ENCODE measurements at regions not wholly inside any gene's neighbourhood (a gene's known extent, or its start where the extent isn't known, plus 50 kb on each side); places are given as distances from the start of the nearest gene placed in this dataset.

DNA sequence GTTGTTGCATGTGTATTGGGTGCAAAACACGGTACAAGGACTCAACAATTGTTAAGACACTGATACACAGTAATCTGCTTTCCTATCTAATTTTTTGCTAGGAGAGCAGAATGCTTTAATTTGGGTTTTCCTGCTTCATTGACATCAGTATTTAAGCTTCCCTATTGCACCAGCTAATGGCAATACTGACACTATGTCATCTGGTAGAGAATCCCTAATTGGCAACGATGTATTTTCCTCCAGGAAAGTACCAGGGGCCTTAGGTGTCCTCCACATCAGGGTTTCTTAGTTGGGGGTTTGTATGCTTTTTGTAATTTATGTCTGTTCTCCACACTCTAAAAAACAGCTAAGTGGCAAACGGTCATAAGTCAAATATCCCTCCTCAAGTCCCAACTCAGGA, 76.5 kb upstream of the FRY start:
- no peaks in the 10 kb centered on the region for H3K27me3 ChIP-seq (ENCODE audit: control insufficient read depth, insufficient read depth, low read length)
- H3K36me3 ChIP-seq (ENCODE audit: control insufficient read depth, insufficient read depth, low read length): no peaks in the 10 kb centered on the region
- H3K4me3 ChIP-seq (ENCODE audit: low read depth, low read length): no peak overlapping the region
- no peak overlapping the region for H3K27ac ChIP-seq
- no peaks in the 10 kb centered on the region for H3K79me2 ChIP-seq
- H3K9ac ChIP-seq: no peak overlapping the region
- TF ChIP-seq, protein P1, sequence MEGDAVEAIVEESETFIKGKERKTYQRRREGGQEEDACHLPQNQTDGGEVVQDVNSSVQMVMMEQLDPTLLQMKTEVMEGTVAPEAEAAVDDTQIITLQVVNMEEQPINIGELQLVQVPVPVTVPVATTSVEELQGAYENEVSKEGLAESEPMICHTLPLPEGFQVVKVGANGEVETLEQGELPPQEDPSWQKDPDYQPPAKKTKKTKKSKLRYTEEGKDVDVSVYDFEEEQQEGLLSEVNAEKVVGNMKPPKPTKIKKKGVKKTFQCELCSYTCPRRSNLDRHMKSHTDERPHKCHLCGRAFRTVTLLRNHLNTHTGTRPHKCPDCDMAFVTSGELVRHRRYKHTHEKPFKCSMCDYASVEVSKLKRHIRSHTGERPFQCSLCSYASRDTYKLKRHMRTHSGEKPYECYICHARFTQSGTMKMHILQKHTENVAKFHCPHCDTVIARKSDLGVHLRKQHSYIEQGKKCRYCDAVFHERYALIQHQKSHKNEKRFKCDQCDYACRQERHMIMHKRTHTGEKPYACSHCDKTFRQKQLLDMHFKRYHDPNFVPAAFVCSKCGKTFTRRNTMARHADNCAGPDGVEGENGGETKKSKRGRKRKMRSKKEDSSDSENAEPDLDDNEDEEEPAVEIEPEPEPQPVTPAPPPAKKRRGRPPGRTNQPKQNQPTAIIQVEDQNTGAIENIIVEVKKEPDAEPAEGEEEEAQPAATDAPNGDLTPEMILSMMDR (IDR thresholded peaks at IDR 0.05): no peak
- no peaks in the 10 kb centered on the region for H3K9me3 ChIP-seq (ENCODE audit: control insufficient read depth, low read length)
- no peak overlapping the region for H3K4me2 ChIP-seq (ENCODE audit: low read length)
- no peaks in the 10 kb centered on the region for H3K4me1 ChIP-seq
- no peak overlapping the region for H2AFZ ChIP-seq

DNA sequence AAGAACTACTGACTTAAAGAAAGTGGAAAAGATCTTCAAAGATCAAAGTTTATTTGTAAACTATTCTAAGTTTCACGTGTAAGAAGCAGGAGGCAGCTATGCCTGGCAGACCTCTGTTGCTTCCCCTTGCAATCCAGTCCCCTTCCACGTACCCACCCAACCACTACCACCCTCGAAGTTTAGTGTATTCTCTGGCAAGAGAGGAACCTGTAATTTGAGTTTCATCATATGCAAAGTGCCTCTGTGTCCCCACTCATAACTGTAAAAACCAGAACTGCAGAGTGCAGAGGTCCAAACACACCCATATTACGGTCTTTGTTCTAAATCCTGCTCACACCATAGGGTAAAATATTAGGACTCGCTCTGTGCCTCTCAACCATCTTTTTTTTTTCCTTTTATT, 75.8 kb upstream of the FRY start:
- H2AFZ ChIP-seq: no peak overlapping the region
- H3K27me3 ChIP-seq (ENCODE audit: control insufficient read depth, insufficient read depth, low read length): no peaks in the 10 kb centered on the region
- H3K4me2 ChIP-seq (ENCODE audit: low read length): no peak overlapping the region
- no peaks in the 10 kb centered on the region for H3K36me3 ChIP-seq (ENCODE audit: control insufficient read depth, insufficient read depth, low read length)
- H3K9me3 ChIP-seq (ENCODE audit: control insufficient read depth, low read length): no peaks in the 10 kb centered on the region
- no peaks in the 10 kb centered on the region for H3K4me1 ChIP-seq
- H3K27ac ChIP-seq: no peak overlapping the region
- TF ChIP-seq, protein P1 (IDR thresholded peaks at IDR 0.05): no peak
- H3K4me3 ChIP-seq (ENCODE audit: low read depth, low read length): no peak overlapping the region
- no peaks in the 10 kb centered on the region for H3K79me2 ChIP-seq
- H3K9ac ChIP-seq: no peak overlapping the region

DNA sequence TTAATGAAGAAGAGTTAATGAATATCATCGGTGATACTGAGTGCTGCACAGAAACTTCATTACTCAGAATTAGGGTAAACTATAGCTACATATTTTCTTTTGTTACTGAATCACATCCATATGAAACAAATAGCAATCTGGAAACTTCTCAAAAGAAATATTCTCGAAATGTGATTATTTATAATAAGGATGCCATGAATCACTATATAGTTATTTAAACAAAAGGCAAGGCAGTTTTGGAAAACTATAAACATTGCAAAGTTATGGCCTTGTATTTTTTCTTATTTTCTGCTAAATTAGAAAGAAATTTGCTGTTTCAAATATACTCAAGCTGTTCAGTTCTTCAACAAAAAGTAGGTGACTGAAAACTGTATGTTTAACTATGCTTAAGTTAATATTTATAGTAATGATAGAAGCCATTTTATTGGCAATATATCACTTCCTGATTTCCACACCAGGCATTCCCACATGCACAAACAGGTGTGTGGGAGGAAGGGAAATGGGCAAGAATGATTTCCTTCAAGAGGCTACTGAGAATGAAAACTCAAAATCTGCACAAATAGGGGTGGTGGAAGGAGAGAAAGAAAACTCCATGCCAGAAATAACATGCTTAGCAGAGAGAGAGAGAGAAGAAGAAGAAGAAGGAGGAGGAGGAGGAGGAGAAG, 74.5 kb upstream of the FRY start:
- Histone ChIP-seq H3K4me3 (ENCODE audit: low read depth, low read length) (no peak overlapping the region), H3K4me1 (no peaks in the 10 kb centered on the region), H3K36me3 (ENCODE audit: control insufficient read depth, insufficient read depth, low read length) (no peaks in the 10 kb centered on the region), H3K79me2 (no peaks in the 10 kb centered on the region), H3K9ac (no peak overlapping the region), H3K4me2 (ENCODE audit: low read length) (no peak overlapping the region), H2AFZ (no peak overlapping the region), H3K27me3 (ENCODE audit: control insufficient read depth, insufficient read depth, low read length) (no peaks in the 10 kb centered on the region), H3K9me3 (ENCODE audit: control insufficient read depth, low read length) (no peaks in the 10 kb centered on the region), H3K27ac (no peak overlapping the region)
- TF ChIP-seq, protein P1 (IDR thresholded peaks at IDR 0.05): no peak

DNA sequence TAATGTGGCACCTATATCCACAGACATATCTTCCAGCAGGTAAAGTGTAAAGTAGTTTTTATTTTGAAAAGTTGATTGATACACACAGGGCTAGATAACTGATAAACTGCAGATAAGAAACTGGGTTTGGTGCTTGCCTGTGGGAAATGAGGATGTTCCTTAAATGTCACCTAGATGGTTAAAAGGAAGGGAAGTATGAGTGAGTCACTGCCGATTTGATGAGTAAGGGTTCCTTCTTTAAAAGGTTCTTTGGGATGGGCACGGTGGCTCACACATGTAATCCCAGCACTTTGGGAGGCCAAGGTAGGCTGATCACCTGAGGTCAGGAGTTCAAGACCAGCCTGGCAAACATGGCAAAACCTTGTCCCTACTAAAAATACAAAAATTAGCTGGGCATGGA, 73.8 kb upstream of the FRY start:
- no peak overlapping the region for H3K4me3 ChIP-seq (ENCODE audit: low read depth, low read length)
- no peaks in the 10 kb centered on the region for H3K36me3 ChIP-seq (ENCODE audit: control insufficient read depth, insufficient read depth, low read length)
- H3K27me3 ChIP-seq (ENCODE audit: control insufficient read depth, insufficient read depth, low read length): no peaks in the 10 kb centered on the region
- no peak overlapping the region for H3K4me2 ChIP-seq (ENCODE audit: low read length)
- H3K4me1 ChIP-seq: no peaks in the 10 kb centered on the region
- TF ChIP-seq, protein P1 (IDR thresholded peaks at IDR 0.05): no peak
- H3K9ac ChIP-seq: no peak overlapping the region
- no peak overlapping the region for H3K27ac ChIP-seq
- H3K9me3 ChIP-seq (ENCODE audit: control insufficient read depth, low read length): no peaks in the 10 kb centered on the region
- H3K79me2 ChIP-seq: no peaks in the 10 kb centered on the region
- H2AFZ ChIP-seq: no peak overlapping the region

DNA sequence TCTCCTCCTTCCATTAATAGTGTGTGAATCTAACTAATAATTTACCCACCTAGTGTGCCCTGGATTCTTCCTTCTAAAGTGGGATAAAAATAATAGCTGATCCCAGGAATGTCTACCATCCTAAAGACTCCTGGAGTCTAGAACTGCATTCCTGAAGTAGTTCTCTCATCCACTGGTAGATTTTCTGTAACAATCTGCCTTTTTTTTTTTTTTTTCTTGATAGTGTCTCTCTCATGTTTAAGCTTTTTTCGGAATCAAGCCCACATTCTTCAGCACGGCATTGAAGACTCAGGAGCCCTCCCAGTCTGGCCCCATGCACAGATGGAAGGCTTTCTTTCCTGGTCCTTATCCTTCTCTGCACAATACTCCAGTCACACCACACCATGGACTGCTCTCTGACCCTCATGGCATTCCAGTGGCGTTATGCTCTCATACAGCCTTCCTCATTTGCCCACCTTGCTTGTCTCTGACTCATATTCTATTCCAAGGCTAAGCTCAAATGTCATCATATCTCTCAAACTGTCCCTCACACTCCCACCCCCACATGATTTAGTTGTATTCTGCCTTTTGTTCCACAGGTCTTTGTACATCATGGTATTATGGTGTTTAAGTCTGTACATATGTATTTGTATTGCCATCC, 68.7 kb upstream of the FRY start:
- Histone ChIP-seq H2AFZ (no peak overlapping the region), H3K4me1 (no peaks in the 10 kb centered on the region), H3K9ac (no peak overlapping the region), H3K27ac (no peak overlapping the region), H3K4me2 (ENCODE audit: low read length) (no peak overlapping the region), H3K79me2 (no peaks in the 10 kb centered on the region), H3K9me3 (ENCODE audit: control insufficient read depth, low read length) (no peaks in the 10 kb centered on the region), H3K27me3 (ENCODE audit: control insufficient read depth, insufficient read depth, low read length) (no peaks in the 10 kb centered on the region), H3K36me3 (ENCODE audit: control insufficient read depth, insufficient read depth, low read length) (no peaks in the 10 kb centered on the region), H3K4me3 (ENCODE audit: low read depth, low read length) (no peak overlapping the region)
- TF ChIP-seq, protein P1 (IDR thresholded peaks at IDR 0.05): no peak
